22Rv1 (cell line): ENCODE measurements at regions not wholly inside any gene's neighbourhood (a gene's known extent, or its start where the extent isn't known, plus 50 kb on each side); places are given as distances from the start of the nearest gene placed in this dataset.

Experiments used
- H3K27ac ChIP-seq: fragments of 450-650 bp; 2 replicates; pipeline ENCODE4 v1.5.1; 2017
- CTCF ChIP-seq: fragments of 450-650 bp; IDR thresholded peaks from 2 replicates; pipeline ENCODE4 v1.5.1; 2017; ENCODE audit warnings: mild to moderate bottlenecking
- ZFX ChIP-seq: fragments of 450-650 bp; IDR thresholded peaks from 2 replicates; pipeline ENCODE4 v1.6.1; 2017; ENCODE audit warnings: antibody characterized with exemption, borderline replicate concordance

- TF ChIP-seq ZFX: no peak
- TF ChIP-seq CTCF: no peak
- H3K27ac ChIP-seq: no peak overlapping the region
Measured at GRCh38 chr11:69968396-69969347, 109.4 kb upstream of the ANO1 start.

- H3K27ac ChIP-seq: no peak overlapping the region
- no peak for TF ChIP-seq ZFX
- no peak for TF ChIP-seq CTCF
Measured at GRCh38 chr11:69969890-69970784, 108.0 kb upstream of the ANO1 start.

GRCh38 chr11:69970785-69971535 lies 107.2 kb upstream of the ANO1 start:
- TF ChIP-seq ZFX (no peak), CTCF (no peak)
- H3K27ac ChIP-seq: no peak overlapping the region

- H3K27ac ChIP-seq: no peak overlapping the region
- no peak for TF ChIP-seq ZFX
Measured at GRCh38 chr11:69971741-69972140, 106.4 kb upstream of the ANO1 start.

- TF ChIP-seq CTCF: no peak
- no peak for TF ChIP-seq ZFX
- no peak overlapping the region for H3K27ac ChIP-seq
Measured at GRCh38 chr11:69972351-69972802, 105.7 kb upstream of the ANO1 start.

GRCh38 chr11:69974528-69974927 lies 103.6 kb upstream of the ANO1 start:
- TF ChIP-seq ZFX (no peak), CTCF (no peak)

GRCh38 chr11:69975822-69976221 lies 102.3 kb upstream of the ANO1 start:
- H3K27ac ChIP-seq: no peak overlapping the region
- TF ChIP-seq CTCF (no peak), ZFX (no peak)

More at GRCh38 chr11:69974528-69974927, 103.6 kb upstream of the ANO1 start:
- no peak overlapping the region for H3K27ac ChIP-seq
